ENCODE measurements at regions not wholly inside any gene's neighbourhood (a gene's known extent, or its start where the extent isn't known, plus 50 kb on each side); places are given as distances from the start of the nearest gene placed in this dataset.

- ATAC-seq (ENCODE audit: low FRiP score) (no peak), DNase-seq (ENCODE audit: low spot score) (no peak)
- no peak for TF ChIP-seq CTCF (IDR thresholded peaks at IDR 0.05)
Measured at GRCh38 chr11:95325777-95326258, 94.8 kb upstream of the SESN3 start.

DNA sequence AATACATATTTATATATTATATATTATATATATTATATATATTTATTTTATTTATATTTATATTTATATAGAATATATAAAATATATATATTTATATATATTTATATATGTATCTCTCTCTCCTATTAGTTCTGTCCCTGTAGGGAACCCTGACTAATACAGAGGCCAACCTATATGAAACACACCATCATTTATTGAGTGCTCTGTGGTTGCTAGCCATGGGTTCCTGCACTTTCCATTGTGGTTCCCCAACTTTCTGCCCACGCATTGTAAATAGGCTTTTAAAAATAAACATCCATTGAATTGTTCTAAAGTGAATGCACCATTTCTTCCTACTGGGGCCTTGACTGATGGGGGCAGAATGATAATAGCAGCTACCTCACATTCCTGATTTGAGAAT, 93.8 kb upstream of the SESN3 start:
- TF ChIP-seq CTCF (IDR thresholded peaks at IDR 0.05), result no peak
- DNase-seq (ENCODE audit: low spot score), result no peak
- no peak for ATAC-seq (ENCODE audit: low FRiP score)

GRCh38 chr11:95322539-95322938, 91.5 kb upstream of the SESN3 start:
- ATAC-seq (ENCODE audit: low FRiP score), result no peak
- TF ChIP-seq CTCF (IDR thresholded peaks at IDR 0.05), result no peak
- no peak for DNase-seq (ENCODE audit: low spot score)

GRCh38 chr11:95318498-95318897, 87.5 kb upstream of the SESN3 start:
- TF ChIP-seq CTCF (IDR thresholded peaks at IDR 0.05), result no peak
- DNase-seq (ENCODE audit: low spot score), result no peak
- no peak for ATAC-seq (ENCODE audit: low FRiP score)

DNA sequence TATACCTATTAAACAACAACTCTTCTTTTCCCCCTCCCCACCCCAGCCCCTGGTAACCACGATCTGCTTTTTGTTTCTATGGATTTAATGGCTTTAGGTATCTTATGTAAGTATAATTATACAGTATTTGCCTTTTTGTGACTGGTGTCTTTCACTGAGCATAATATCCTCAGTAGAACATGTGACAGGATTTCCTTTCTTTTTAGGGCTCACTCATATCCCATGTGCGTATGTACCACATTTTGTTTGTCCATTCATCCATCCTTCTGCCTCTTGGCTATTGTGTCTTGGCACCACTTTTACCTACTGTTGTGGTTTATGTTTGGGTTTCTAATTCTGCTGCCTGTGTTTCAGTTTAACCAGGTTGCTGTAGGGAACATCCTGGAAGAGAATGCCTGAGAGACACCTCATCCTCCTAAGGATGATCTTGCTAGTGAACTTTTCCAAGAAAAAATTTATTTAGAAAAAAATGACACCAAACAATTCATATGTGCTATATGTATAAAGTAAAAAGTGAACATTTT, 77.6 kb upstream of the SESN3 start:
- no peak for TF ChIP-seq CTCF (IDR thresholded peaks at IDR 0.05)

DNA sequence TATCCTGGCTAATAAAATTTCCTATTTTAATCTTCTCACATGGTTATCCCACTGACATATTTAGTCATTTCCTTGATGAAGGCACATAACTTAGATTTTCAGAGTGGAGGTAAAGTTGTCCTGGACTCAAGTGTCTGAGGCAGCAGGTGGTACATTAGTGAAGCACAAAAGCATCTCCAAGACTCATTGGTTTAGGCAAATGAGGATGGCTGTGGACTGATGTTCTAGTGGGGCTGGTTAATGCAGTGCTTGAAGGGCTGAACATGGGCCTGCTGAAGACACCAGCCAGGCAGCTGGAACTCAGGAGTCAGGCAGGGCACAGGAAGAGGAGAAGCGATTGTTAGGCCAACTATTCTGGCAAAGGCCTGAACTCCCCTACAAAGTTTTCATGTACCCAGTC, 76.3 kb upstream of the SESN3 start:
- TF ChIP-seq CTCF (IDR thresholded peaks at IDR 0.05), result no peak
- no peak for DNase-seq (ENCODE audit: low spot score)
- ATAC-seq (ENCODE audit: low FRiP score), result no peak

More for the DNA sequence above, 77.6 kb upstream of the SESN3 start:
- DNase-seq (ENCODE audit: low spot score), result no peak
- no peak for ATAC-seq (ENCODE audit: low FRiP score)

DNA sequence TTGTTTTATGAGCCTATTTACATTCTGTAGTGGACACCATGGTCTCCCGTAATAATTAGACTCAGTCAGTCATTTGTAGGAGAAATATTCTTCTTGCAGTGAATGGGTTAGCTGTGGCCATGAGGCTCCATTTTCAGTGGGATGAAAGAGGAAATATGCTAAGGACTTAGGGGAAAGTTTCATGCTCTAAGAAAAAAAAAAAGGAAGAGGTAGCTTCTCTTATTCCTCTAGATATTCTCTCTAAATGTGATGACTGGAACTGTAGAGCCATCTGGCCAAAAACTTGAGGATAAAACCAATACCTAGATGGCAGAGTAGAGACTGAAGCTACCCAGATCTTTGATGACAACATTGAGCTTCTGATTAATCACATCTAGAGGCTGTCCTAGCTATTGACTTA, 75.8 kb upstream of the SESN3 start:
- no peak for DNase-seq (ENCODE audit: low spot score)
- no peak for TF ChIP-seq CTCF (IDR thresholded peaks at IDR 0.05)
- ATAC-seq (ENCODE audit: low FRiP score), result no peak
